Dedifferentiated amniotic fluid mesenchymal stem cell (primary cell): ENCODE measurements at regions not wholly inside any gene's neighbourhood (a gene's known extent, or its start where the extent isn't known, plus 50 kb on each side); places are given as distances from the start of the nearest gene placed in this dataset.

Experiments used
- DNase-seq: peaks from one replicate; pipeline ENCODE4 v3.0.0-alpha.2; 2016; ENCODE audit errors: extremely low spot score

DNA sequence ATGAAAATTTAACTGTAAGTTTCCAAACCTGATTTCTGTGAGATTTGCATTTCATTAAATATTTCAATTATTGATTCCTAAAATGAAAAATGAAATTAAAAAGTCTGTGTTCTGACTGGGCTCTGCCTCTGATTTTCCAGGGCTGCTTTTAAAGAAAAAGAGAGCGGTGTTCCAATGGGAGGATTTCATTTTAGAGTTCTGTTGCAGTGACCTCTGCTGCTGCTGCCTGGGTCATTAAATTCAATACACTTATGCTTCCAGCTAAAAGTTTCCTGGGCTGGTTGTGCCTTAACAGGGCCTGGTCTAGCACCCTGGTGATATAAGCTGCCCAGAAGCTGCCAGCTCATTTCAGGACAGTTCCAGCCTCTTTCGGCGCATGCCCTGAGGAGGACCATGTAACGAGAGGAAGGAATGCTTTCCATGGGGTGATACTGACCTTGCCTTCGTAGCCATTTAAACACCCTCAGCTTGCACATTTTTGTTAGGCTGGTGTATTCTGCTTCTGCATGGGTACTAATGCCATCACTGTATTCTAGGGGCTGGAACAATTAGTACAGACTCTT lies 93.3 kb downstream of the TMEM174 start:
- DNase-seq = no peak

DNA sequence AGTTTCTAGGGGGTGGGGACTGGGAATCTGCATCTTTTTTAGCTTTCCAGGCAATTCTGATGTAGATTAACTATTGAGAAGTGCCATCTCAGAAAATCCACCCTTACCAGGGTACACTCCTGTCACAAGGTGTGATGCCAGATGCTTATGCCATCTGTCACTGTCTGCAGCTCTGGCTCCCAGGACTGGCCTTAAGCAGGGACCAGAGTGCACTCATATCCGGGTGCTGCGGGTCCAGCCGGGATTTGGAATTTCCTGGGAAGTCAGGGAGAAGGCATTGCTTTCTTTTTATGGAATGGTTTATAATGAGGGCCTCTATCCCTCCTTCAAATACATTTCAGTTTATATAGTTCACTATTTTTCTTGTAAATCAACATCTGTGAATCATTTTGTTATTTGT lies 92.6 kb downstream of the TMEM174 start:
- DNase-seq = no peak

DNA sequence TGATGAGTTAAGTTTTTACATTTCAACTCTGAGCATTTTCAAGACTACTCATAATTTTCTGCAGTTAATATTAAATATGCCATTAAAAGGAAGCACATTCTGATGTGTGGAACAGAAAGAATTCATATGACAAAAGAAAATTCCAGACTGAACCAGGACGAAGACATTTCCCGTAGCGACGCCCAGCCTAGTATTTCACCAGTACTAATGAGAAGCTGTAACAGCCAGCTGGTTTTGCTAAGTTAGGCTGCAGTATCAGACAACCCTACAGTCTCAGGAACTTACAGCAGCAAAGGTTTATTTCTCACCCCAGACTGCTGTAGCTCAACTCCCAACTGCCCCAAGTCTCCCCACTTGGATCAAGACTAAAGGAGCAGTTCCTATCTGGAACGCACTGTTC lies 91.6 kb downstream of the TMEM174 start:
- DNase-seq = no peak

DNA sequence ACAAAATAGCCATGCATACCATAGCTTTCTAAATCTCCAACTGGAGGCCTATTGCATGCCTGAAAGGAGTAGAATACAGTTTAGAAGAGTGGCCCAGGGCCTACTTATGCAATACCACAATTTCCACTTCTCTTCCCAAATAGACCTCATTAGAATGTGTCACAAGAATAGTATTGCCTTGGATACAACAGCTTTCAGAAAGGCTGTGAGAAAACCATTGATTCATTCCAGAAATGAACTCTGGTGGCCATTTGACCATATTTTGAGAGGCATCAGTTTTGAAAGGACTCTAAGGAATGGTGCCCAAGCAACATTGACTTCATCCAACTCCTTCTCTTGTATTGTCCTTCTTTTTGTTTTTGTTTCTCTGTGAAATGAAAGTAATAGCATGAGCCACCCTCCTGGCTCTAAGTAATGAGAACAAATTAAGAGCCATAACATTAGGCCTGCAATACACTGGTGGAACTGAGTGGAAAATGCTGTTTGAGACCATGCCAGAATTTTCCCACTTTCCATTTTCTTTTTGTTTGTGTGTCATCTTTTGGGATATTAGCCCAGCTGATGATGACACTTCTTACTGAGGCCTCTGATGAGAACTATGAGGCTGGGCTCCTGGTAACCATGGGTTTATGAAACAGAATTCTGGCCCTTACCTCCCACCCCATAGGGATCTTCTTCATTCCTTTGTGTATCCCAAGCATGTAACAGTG lies 90.2 kb downstream of the TMEM174 start:
- DNase-seq = no peak

DNA sequence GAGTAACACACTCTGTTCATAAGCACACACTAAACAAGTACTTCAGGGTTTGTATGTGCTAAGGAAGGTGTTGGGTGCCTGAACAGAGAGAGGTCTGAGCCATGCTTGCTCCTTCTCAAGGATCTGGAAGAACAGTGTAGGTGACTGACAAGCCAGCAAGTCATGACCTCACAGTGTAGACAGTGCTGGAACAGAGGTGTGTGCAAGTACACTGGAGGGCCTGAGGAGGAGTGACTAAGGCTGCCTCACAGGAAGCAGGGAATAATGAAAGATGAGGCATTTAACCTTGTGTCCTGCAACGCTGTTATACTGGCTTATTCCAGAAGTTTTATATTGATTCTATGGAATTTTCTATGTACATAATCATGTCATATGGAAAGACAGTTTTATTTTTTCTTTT lies 83.9 kb downstream of the TMEM174 start:
- no peak for DNase-seq

DNA sequence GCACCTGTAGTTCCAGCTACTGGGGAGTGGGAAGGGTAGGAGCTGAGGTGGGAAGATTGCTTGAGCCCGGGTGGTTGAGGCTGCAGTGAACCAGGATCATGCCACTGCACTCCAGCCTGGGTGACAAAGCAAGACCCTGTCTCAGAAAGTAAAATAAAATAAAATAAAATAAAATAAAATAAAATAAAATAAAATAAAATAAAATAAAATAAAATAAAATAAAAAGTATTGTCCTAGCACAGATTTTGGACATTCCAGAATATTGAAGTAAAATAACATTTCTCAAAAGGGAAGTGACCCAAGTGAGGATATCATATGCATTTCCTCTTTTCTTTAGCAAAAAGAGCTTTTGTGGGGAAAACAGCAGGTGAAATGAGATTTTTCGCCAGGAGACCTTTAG lies 83.5 kb downstream of the TMEM174 start:
- no peak for DNase-seq

DNA sequence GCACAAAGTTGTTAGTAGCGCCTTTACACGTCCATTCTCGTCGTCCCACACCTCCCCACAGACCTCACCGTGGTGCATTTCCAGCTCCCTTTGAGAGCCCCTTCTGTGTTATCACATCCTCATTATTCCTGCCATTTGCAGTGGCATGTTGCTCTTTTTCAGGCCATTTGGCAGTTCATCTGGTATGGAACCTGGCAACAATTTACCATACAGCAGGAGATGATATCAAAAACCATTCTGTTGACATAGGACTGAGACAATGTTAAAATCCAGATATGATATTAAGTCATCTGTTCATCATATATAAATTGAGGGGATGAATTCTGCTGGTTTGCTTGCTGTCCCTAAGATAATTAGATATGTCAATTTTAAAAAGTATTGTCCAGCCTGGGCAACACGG lies 83.0 kb downstream of the TMEM174 start:
- DNase-seq = no peak

DNA sequence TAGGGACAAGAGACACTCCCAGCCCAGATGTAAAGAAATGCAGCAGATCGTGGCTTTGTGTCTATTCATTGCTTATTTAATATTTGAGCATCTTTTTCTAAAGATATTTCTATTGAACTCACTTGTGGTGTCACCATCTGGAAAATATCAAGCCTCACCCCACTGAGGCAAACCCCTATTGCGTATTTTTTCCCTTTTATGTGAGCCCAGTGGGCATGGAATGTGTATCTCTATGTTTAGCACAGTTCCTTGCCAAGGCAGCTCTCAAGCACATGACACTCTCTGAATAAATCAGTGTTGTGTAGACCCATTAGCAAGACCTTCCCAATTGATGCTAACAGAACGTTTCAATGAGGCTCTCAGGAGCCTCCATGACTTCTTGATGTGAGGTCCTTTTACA lies 81.6 kb downstream of the TMEM174 start:
- DNase-seq = no peak

DNA sequence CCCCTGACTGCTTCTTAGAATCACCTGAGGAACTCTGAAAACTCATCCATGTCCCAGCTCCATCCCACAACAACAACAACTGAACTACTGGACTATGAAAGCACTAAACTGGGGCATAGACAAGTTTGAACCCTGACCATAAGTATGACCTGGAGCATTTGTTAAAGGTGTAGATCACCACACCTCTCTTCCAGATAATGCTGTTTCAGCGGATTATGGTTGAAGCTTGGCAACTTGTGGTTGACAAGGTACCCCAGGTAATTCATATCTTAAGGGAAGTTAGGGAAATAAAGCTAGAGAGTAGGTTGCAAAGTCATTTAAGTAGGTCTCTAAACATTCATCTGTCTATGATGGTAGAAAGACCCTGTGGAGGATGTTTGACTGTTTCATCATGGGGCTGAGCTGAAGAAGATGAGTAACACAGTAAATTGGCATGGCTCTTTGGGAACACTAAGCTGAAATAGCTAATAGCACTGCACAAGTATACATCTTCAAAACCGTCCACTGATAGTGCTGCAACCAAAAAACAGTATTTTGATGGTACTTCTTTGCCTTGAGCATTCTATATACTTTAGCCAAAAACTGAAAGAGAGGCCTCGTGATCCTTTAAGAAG lies 80.2 kb downstream of the TMEM174 start:
- no peak for DNase-seq

DNA sequence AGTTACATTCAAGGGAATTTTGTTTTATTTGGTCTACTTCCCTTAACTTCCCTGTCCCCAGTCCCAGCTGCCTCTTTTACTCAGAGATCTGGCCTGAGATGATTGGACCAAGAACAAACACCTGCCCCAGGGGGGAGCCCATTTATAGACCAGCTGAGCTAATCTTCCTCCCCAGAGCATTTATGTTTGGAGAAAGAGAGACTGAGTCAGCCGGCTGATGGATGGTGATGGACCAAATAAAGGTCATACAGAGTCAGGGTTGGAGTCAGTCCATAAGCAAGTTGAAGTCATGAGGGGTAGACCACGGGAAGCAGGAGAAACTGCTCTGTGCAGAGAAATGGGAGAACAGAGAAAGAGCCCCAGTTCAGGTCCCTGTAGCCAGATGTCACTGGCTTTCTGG lies 77.7 kb downstream of the TMEM174 start:
- DNase-seq = no peak

DNA sequence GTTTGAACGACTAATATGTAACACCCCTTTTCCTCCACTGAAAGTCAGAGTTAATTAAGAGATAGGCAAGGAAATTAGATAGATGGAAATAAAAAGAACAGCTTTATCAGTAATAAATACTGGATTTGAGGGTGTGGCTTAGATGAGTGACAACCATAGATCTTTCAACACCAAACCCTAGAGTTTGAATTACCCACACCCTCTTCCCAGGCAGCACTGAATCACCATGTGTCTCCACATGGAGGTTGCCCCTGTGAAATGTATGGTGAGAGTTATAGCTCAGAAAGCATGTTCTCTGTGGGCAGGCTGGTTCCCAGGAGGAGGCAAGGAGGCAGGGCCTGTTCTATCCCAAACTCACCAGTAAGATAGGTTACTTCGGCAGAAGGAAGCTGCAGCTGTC lies 69.7 kb downstream of the TMEM174 start:
- no peak for DNase-seq

DNA sequence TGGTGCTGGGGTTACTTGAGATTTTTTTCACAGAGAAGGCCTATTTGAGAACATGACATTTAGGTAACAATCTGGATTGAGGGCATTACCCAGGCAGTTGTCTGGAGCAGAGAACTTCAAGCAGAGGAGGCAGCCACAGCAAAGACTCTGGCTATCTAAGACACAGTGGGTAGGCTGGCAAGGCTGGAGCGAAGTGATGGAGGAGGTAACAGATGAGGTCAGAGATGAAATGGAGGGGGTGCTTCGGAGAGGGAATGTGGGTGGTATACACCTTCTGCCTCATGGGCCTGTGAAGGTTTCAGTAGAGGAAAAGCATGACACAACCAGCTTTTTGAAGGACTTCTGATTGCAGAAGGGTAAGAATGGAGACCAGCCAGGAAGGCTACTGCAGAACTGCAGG lies 65.9 kb downstream of the TMEM174 start:
- no peak for DNase-seq

DNA sequence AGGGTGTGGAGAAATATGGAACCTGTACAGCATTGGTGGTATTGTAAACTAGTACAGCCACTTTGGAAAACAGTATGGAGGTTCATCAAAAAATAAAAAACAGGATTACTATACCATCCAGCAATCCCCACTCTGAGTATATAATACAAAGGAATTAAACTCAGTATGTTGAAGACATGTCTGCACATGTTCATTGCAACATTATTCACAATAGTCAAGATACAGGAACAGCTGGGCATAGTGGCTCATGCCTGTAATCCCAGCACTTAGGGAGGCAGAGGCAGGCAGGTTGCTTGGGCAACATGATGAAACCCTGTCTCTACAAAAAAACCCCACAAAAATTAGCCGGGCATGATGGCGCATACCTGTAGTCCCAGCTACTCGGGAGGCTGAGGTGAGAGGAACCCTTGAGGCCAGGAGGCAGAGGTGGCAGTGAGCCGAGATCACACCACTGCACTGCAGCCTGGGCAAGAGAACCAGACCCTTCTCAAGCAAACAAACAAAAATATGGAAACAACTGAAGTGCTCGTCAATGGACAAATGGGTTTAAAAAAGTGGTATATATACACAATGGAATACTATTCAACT lies 63.6 kb downstream of the TMEM174 start:
- no peak for DNase-seq

DNA sequence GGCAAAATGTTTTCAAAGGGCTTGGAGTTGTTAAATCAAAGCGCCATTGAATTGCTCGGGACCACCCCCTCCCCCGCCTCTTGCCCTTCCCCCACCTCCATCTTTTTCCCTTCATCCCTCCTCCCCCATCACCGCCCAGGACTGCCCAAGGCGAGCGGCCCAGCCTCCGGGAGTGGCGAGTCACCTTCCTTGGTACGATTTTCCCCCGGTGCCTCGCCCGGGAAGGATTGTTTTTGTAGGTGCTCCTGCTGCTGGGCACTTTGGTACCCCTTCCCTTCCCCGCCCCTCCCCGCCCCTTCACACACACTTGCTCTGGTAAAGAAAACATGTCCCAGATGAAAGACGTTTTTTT lies 61.2 kb downstream of the TMEM174 start:
- no peak for DNase-seq

DNA sequence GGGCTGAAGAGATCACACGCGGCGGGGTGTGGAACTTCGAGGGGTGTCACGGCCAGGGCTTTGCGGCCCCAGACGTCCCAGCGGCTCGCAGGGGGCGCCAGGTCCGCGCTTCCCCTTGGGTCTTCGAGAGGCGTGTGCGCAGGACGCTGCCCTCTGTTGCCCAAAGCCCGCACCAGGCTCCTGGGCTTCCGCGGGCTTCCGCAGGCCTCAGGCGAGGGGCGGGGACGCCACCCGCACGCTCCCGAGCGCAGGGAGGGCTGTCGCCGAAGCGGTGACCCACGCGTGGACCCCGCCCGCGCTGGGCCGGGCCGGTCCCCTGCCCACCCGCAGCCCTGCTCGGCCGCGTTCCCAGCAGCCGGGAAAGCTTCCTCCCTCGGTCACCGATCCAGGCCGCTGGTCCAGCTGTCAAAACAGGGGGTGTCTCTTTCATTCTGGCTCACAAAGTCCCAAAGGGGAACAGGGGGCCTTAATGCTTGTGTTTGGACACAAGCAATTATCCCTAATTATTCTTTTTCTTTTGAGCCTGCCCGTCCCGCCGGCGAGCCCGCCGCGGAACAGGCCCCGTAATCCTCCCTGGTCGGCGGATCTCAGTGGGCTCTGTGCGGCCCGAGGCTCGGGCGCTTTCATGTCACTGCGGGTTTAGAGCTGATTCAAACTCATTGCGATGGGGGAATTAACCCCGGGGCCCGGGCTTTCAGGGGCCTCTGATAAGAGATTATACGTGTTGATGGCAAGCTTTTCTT lies 60.6 kb downstream of the TMEM174 start:
- no peak for DNase-seq

DNA sequence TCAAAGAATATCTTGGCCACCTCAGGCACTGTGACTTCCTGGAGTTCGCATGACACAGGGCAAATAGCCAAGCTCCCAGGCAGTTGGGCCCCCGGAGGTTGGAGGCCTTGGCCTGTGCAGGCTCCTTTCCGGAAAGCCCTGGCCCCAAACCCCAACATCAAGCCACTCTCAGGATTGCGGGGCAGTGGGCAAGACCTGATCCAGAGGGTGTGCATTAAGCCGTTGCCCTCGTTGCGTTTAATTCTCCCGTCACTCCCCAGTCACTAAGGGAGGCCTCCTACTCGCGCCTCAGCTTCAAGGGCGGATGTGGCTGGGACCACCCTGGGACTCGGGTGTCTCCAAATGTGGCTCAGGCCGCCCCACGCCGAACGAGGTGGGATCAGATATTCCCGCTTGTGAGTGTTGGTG lies 60.1 kb downstream of the TMEM174 start:
- DNase-seq = no peak

DNA sequence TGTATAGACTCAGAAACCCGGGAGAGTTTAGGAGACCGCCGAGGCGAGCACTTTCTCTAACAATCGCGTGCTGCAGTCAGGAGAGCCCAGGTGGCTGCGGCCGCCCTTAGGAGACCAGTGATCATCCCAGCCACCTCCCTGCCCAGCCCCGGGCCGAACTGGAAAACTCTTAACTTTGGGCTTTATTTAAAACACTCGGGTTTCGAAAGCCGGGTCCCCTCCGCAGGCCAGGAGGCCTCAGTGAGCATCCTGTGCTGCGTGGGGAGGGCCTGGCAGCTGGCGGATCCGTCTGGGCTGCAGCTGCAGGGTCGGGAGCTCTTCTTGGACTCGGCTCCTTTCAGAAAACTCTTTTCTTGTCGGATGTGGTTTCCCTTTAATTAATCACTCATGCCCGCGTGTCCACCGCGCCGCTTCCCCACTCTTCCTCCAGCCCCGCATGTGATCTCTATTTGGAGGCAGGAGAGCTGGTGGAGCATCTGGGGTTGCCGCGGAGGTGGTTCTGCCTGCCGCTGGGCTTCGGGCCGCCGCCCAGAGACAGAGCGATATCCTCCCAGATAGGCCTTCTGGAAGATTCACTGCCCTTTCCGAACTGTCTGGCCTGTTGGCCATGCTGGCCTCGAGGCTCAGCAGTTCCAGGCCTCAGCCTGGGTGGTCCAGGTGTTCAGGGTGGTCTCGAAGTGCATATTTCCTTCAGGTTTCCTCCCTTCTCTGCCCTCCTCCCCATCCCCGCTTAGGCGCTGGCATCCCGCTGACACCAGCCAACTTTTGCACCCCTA lies 59.5 kb downstream of the TMEM174 start:
- no peak for DNase-seq

DNA sequence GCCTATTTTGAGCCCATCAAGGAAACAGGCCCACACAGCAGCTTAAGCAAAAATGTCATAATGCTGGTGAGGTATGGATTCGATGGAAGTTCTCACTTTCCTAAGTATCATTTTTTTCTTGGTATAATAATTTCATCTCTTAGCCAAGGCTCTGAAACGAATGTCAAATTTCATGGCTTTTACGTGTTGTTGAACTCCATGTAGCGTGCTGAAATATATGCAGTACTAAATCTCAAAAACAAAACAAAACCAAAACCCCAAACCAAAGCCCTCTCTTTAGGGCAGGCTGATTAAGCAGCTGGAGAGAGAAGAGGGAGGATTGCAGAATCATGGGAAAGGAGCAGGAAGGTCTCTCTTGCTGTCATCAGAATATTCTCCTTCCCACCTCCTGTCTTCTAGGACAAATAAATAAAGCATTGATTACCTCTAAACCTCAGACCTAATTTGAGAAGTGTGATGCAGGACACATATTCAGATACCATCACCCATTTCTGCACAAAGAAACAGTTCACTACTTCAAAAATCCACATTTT lies 58.3 kb downstream of the TMEM174 start:
- DNase-seq = no peak

DNA sequence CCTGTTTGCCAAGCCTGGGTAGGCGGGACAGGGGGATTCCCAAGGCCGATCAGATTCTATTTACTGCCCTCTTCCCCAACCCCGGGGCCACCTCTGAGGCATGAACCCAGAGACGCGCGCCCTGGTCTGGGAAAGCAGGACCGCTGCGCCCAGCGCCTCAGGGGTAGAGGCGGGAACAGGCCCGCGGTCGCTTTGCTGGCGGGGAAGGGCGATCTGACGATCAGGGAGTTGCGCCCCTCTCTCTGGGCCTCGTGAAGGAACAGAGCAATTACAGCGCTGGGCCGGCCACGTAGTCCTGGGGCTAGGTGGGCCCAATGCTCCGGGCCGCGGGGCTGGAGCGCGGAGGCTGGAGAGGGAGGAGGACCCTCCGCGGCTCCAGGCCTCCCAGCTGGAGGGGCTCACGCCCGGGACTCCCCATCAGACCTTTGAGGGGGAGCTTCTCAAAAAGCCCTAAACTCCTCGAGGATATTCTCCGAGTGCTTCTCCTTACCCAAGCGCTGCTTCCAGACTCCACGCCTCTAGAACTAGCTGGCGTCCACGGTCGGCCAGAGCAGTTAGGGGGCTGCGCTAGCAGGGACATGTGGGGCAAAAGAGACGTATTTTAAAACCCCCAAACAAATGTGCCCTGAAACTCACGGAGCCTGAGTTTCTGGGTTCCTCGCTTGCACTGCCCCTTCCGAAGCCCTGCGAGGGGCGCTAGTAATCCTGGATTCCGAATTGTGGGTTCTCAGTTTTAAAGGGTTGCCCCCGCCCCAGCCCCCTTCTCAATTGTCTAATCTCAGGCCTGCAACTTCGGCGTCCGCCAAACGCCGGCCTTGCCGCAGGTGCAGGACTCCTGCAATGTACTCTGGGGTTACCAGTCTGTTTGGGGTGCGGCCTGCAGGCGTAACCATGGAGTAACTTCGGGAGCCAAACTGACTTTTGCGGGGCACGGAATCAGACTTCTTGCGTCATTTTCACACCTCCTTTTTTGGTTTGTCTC lies 57.6 kb downstream of the TMEM174 start:
- DNase-seq = no peak

DNA sequence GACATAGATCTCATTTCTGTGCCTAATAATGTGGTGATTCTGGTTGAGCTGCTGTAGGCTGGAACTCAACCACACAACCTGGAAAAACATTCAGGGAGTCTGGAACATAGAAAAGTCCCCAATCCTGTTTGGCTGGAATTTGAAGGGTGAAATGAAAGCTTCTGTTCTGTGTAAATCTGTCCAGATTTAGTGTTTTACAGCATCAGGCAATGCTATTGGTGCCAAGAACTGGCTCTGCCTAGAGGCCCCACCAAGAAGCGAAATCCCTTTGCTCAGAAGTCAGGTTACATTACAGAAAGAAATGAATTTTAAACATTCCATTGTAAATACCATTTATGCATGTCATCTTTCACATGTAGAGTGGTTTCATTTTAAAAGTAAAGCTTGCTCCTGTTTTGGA lies 56.3 kb downstream of the TMEM174 start:
- peak; percentile 83 for DNase-seq
